ENCODE measurements at regions not wholly inside any gene's neighbourhood (a gene's known extent, or its start where the extent isn't known, plus 50 kb on each side); places are given as distances from the start of the nearest gene placed in this dataset.

DNA sequence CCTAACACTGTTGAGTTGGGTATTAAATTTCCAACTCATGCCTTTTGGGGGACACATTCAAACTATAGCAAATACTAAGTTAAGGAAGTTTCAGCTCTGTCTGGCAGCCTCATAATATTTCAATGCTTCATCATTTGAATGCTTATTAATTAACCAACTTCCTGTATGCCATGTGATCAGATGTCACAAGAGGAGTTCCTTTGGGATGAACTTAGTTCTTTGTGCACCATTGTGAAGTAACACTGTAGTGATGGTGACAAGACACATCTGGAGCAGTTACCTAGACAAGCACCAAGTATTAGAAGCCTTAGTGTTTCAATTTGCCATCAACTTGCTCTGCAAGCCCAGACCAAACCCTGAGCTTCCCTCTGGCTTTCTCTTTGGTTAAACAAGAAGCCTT is 90.7 kb upstream of the IL12B start:
- DNase-seq (ENCODE audit: extremely low read depth, low read depth, low spot score): no peak

DNA sequence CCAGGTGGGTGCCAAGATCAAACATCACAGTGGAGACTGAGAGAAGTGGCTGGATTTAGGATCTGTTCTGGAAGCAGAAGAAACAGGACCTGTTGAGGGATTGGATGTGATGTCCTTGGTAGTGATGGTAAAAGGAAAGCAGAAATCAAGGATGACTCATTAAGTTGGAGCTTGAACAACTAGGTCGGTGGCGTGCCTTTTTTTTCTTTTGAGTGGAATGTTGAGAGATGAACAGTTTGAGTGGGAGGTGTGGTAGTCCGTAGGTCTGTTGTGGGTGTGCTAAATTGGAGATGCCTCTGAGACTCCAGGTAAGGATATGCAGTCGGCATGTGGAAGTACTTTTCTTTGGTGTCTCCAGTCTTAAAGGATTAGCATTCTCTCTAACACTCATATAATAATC is 92.1 kb upstream of the IL12B start:
- DNase-seq (ENCODE audit: extremely low read depth, low read depth, low spot score): no peak

DNA sequence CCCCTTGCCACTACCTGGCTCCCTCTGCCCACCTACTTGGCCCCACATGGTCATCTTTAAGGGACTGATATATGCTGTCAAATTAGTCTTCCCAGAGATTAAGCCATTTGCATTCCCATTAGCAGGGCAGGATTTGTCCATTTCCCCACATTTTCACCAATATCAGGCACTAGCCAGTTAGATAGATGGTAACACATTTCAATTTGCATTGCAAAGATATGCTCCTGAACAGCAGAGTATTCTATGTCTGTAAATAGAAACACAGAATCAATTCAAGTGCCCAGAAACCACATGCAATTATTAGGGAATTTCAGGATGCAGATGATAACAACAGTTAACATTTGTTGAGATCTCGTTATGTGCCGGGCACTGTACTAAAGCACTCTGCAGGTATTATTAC is 92.6 kb upstream of the IL12B start:
- DNase-seq (ENCODE audit: extremely low read depth, low read depth, low spot score): no peak

DNA sequence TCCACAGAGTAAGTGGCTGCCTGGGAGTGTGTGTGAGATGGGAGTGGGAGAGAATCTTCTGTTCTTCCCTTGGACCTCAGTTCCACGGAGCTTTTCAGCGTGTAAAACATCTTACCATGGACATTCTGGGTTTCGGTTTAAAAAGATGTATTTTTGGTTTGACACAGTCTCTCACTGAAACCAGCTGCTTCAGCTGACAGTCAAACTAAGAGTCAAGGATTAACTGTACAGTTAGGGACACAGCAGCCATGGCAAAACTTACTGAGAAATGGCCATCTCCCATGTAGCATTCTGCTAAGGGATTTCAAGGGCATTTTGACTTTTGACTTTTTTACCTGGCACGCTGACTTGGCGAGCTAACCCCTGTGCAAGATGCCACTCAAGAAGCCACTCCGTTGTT is 93.8 kb upstream of the IL12B start:
- no peak for DNase-seq (ENCODE audit: extremely low read depth, low read depth, low spot score)

DNA sequence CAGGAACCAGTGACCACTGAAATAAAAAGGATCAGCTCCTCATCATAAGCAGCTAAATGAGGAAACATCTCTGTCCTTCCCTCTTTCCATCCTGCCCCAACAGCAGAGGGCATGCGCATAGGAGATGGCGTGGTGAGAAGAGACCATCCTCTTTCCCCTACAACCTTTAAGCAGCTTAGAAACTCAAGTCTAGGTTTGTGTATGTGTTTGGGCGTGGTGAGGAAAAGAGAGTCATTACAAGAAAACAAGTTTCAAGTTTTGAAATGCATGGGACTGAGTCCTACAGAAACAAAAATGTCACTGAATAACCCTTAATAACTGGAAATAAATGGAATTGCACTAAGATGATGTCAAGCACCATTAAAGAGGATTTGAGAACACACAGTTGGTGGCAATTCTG is 96.4 kb upstream of the IL12B start:
- no peak for DNase-seq (ENCODE audit: extremely low read depth, low read depth, low spot score)

DNA sequence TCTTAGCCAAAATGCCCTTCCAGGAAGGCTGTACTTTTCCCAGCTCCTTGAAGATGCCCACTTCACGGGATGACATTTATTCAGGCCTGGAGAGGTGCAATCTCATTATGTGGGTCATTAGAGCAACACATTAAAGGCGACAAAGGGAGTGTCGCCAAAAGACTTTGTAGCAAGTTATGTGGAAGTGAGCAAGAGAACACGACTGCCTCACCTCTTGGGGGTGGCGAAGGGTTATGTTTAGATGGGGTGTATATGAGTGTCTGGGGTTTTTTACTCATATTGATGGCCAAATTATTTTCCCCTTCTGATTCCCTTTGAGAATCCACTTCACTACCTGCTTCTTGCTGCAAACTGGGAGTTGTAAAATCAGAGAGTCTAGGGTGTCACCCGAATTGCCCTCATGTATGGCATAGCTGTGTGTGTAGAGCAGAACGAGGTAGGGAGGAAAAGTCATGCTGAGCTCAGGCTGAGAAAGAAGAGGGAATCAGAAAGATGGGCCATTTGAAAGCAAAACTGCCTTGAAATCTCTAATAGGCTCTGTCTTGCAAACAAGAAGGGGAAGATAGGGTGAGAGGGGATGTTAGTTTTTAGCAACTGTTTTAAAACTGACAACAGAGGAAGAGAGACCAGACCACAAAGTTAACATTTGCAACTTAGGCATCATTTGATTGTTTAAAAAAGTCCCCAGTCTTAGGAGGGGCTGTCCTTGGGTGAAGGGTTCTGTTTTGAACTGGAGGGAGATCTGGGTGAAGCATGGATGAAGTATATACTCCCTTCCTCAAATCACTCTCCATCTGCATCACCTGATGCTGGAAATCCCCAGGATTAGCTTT is 97.1 kb upstream of the IL12B start:
- no peak for DNase-seq (ENCODE audit: extremely low read depth, low read depth, low spot score)

DNA sequence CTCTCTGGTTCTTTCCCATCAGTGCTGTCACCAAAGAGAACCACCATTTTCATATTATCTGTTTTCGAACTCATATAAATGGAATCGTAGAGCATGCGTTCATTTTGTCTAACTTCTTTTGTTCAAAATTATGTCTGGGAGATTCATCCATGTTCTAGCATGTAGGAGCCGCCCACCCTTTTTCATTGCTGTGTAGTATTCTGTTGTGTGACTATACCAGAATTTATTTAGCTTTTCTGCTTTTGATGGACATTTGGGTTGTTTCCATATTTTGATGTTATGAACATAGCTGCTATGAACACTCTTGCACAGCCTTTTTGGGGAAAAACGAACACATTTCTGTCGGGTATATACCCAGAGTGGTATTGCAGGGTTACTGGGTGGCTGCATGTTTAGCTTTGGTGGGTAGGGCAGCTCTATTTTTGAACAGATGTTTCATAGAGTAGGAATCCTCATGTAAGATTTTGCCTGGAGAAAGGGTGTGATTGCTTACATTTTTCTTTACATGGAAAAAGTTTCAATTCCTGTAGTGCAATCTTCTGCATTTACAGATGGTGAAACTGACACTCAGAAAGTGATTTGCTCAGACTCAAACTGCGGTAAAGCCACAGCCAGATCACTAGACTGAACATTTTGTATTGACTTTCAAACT is 100.2 kb upstream of the IL12B start:
- DNase-seq (ENCODE audit: extremely low read depth, low read depth, low spot score): no peak

DNA sequence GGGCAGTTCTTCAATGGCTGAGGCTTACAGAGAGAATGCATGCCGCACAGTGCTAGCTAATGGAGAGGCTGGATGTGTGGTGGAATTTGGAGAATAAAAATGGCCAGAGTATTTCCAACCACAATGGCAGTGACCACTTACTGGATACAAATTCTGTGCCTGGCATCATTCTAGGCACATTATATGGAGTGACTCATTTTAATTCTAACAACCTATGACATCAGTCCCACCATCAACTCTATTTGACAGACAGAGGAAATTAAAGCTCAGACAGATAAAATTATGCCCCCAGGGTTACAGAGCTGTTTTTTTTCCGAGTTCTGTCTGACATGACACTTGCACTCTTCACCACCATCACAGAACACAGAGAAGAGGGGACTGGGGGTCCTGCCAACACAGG is 105.6 kb upstream of the IL12B start:
- DNase-seq (ENCODE audit: extremely low read depth, low read depth, low spot score): no peak

DNA sequence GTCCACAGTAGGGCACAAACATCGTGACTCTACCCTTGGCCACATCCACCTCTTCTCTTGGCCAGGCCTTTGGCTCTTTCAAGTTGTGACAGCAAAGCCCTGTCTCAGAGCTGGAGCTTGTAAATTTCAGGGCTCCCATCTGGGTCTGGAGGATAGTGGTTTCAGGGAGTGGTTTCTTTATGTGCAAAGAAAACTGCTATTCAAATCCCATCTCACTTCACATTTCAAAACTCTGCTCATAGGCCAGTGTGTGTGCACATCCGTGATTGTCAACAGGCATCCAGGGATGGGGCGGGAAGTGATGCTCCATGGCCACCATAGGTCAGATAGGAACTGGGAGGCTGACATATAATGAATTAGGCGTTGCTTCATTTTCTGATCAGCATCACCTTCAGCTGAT is 107.8 kb upstream of the IL12B start:
- DNase-seq (ENCODE audit: extremely low read depth, low read depth, low spot score): no peak

DNA sequence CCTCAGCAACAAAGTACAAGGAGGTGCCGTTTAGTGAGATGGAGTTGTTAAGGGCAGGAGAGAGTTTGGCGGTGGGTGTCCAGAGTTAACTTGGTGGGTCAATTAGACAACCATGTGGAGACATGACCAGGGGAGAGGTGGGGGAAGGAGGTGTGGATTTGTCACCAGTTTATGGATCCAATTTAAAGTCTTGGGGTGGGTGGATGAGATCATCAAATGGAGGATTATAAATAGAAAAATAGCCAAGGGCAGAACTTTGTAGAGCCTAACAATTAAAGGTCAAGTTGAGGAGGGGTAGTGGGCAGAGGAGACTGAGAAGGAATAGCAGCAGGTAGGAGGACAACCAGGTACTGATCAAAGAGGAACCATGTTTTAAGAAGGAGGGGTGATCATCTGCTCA is 108.7 kb upstream of the IL12B start:
- no peak for DNase-seq (ENCODE audit: extremely low read depth, low read depth, low spot score)

DNA sequence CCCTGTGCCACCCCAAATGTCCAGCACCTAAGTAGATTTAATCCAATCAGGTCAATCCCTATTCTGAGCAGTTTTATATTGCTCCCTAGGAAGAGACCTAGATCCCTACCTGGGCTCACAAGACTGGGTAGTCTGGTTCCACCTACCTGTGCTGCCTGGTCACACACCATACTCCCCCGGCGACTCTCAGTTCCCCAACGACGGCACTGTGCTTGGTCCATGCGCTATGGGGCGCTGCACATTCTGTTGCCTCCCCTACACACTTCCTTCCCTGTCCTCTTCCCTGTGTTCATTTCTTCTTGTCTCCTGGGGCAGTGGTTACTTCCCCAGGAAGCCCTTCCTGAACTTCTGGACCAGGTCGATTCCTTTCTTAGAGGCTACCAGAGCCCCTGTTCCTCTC is 109.9 kb upstream of the IL12B start:
- no peak for DNase-seq (ENCODE audit: extremely low read depth, low read depth, low spot score)

DNA sequence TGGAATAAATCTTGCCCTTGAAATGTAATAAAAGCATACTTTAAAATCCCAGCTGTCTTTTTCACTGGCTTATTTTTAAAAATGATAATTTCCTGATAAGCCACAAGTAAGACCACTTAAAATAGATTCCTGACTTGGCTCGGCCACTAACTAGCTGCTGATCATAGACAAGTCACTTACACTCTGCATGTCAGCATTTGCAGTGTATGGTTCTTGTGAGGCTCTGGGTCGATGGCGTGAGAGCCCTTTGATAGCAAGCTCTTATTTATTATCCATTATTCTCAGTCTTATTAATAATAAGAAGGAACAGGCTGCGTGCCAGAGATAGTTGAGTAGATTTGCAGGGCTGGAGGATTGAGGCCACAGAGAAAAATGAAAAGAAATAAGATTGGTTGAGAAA is 110.7 kb upstream of the IL12B start:
- no peak for DNase-seq (ENCODE audit: extremely low read depth, low read depth, low spot score)

DNA sequence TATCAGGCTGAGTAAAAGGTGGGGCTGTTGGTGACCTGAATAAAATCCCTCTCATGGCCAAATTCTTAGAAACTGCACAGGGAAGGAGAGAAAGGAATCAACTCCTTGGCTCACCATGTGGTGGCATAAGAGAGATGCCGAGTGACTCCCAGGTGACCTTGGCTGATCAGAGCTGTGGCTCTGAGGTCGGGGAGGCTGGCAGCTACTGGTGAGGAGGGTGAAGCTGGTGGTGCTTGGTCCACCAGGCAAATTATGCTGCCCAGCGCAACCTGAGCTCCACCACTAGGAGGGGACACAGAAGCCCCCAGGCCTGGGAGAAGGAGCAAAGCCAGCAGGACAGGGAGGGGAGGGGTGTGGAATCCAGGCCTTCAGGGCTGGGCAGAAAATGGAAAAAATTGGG is 111.2 kb upstream of the IL12B start:
- DNase-seq (ENCODE audit: extremely low read depth, low read depth, low spot score): no peak

DNA sequence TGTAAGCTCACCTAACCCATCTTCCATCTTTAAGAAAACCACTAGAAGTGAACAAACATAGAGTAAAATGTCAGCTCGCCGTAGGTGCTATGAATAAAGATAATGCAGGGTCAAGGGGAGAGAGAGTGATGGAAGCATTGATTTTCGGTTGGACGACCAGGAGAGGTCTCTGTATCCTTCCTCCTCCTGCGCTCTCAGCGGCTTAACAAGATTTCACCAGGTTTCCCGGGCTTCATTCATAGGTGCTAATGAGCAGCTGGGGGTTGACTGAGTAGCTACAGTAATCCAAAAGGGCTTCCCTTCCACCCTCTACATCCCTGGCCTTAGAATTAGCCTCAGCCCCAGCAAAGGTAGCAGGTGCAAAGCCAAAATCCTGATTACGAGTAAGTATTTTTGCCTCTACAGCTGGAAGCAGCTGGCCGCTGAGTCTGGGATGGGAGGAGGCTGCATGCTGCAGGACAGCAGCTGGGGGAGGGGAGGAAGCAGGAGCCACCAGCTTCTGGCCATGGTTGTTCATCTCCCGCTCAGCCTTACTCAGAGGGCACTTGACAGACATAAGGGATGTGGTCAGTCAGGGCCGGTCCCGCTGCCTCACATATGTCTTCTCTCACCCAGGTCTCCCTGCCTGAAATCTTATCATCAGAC is 112.0 kb upstream of the IL12B start:
- no peak for DNase-seq (ENCODE audit: extremely low read depth, low read depth, low spot score)

DNA sequence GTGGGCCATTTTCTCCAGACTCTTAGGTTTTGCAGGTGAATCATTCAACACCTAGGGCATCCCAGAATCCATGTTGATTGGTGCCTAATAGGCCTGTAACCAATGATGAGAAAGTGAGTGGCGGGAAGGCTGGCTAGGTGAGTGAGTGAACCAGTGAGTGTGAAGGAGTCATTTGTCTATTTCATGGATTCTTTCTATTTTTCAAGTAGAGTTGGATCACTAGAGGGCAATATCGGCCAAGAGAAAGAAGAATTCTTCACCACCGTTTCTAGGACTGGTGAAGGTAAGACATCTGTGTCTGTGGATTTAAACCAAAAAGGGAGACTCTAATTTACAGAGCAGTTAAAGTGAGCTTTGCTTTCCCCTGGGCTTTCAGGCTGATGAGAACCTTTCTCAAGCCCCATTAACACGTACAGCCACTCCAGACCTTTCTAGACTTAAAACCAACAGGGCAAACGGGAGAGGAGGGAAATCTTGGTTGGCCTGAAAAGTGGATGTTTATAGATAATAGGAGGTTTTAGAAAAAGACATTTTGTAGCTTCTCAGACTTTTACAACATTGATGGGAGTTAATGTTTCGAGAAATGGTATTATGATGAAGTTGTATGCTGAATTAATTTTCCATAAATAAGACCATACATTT is 114.3 kb upstream of the IL12B start:
- DNase-seq (ENCODE audit: extremely low read depth, low read depth, low spot score): no peak

DNA sequence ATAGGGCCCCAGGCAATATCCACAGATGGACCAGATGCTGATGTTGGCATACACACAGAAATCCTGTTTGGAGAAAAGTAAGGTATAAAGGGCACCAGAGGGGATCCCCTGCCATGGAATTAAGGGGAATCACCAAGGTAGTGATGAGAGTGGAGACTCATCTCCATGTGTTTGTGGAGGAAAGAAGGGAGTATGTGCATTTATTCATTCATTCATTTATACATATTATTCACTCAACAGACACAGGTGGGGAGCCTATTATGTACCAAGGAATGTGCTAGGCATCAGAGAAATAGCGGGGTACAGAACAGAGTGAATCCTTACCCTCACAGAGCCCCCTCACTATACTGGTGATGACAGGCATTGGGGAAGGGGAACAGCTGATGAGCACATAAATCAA is 116.8 kb upstream of the IL12B start:
- no peak for DNase-seq (ENCODE audit: extremely low read depth, low read depth, low spot score)

DNA sequence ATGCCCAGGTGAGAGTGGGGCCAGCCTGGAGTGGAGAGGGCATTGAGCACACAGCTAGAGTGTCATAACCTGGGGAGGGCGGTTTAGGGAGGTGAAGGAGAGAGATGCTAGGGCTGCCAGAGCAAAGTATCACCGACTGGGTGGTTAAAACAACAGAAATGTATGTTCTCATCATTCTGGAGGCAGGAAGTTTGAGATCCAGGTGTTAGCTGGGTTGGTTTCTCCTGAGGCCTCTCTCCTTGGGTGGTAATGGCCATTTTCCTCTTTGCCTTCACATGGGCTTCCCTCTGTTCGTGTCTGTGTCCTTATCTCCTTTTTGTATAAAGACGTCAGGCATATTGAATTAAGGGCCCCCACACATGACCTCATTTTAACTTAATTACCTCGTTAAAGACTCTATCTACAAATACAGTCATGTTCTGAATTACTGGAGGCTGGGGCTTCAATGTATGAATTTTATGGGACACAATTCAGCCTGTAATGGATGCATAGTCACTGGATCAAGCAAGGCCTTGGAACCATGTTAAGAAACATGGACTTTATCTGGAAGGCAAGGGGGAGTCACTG is 118.6 kb upstream of the IL12B start:
- DNase-seq (ENCODE audit: extremely low read depth, low read depth, low spot score): no peak

DNA sequence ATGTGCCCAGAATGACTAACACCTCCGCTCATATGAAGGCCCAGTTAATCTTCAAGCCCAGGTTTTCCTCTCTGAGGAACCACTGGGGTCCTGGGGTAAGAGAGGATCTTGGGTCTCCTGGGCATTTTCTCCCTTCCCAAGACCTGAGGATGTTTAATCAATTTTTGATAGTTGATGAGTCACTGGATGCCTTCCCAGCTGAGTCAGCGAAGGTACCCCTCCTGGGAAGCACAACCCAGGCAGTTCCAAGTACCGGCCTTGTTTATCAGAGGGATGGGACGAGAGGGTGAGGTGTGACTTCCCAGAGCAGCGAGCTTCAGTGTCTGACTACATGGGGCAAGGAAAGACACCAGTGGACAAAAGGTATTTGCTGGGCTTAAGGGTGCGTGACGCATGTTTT is 119.6 kb upstream of the IL12B start:
- no peak for DNase-seq (ENCODE audit: extremely low read depth, low read depth, low spot score)

DNA sequence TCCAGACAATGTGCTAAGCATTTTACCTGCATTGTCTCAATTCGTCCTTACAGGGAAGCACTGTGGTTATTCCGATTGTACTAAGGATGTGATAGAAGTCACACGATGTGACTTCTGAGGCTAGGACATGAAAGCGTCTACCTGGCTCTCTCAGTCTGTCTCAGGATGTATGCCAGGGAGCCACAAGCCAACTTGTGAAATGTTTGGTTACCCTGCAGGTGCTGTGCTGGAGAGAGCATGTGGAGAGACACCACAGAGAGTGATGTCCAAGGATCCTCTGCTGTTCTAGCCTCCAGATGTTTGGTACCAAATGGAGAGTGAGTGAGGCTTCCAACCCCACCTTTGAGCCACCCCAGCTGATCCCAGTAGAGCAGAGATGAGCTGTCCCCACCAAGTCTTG is 120.1 kb upstream of the IL12B start:
- DNase-seq (ENCODE audit: extremely low read depth, low read depth, low spot score): no peak

DNA sequence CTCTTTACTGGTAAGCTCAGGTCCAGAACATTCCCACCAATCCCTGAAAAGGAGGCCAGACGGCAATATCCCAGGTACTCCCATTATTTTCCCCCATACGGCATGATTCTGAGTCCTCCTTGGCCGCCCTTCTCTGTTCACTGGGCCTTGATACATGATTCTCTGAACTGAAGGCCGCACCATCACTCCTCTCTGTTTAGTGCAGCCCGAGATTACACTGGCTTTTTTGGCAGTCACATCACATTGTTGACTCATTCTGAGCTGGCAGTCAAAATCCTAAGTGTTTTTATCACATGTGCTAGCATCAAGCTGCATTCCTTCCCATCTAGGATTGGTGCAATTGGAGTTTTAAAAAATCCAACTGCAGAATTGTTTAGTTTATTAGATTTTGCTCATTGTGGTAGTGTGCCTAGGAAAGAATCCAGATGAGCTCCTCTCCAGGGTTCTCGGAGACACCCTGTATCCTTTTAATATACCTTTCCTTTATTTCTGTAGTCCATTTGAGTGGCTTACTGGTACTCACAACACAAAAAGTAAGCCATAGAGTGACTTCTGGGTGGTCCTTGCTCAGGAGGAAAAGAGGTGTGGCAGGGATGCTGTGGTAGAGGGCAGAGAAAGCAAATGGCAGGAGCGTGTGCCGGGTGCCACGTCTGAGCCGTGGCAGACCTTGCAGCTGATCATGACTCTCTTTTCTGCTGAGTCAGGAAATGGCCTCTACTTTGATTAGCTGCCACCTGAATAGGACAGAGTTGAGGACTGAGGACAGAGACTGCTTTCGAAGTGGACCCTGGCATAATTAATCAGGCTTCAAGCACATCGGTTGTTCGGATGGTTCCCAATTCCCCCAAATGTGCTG is 121.1 kb upstream of the IL12B start:
- no peak for DNase-seq (ENCODE audit: extremely low read depth, low read depth, low spot score)

All from glomerular endothelial cell (primary cell).